ENCODE measurements at regions not wholly inside any gene's neighbourhood (a gene's known extent, or its start where the extent isn't known, plus 50 kb on each side); places are given as distances from the start of the nearest gene placed in this dataset.

DNA sequence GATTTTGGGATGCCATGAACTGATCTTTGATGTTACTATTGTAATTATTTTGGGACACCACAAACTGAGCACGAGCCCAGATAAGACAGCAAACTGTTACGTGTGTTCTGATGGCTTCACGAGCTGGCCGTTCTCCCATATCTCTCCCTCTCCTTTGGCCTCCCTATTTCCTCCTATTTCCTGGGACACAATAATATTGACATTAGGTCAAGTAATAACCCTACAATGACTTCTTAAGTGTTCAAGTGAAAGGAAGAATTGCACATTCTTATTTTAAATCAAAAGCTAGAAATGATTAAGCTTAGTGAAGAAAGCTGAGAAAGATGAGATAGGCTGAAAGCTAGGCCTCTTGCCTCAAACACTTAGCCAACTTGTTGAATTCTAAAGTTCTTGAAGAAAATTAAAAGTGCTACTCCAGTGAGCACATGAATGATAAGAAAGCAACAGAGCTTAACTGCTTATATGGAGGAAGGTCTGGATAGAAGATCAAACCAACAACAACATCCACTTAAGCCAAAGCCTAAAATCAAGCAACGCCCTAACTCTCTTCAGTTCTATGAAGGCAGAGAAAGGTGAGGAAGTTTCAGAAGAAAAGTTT is 247.1 kb downstream of the LRRC70 start:
- TF ChIP-seq, protein P1, sequence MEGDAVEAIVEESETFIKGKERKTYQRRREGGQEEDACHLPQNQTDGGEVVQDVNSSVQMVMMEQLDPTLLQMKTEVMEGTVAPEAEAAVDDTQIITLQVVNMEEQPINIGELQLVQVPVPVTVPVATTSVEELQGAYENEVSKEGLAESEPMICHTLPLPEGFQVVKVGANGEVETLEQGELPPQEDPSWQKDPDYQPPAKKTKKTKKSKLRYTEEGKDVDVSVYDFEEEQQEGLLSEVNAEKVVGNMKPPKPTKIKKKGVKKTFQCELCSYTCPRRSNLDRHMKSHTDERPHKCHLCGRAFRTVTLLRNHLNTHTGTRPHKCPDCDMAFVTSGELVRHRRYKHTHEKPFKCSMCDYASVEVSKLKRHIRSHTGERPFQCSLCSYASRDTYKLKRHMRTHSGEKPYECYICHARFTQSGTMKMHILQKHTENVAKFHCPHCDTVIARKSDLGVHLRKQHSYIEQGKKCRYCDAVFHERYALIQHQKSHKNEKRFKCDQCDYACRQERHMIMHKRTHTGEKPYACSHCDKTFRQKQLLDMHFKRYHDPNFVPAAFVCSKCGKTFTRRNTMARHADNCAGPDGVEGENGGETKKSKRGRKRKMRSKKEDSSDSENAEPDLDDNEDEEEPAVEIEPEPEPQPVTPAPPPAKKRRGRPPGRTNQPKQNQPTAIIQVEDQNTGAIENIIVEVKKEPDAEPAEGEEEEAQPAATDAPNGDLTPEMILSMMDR (IDR thresholded peaks at IDR 0.05): no peak

DNA sequence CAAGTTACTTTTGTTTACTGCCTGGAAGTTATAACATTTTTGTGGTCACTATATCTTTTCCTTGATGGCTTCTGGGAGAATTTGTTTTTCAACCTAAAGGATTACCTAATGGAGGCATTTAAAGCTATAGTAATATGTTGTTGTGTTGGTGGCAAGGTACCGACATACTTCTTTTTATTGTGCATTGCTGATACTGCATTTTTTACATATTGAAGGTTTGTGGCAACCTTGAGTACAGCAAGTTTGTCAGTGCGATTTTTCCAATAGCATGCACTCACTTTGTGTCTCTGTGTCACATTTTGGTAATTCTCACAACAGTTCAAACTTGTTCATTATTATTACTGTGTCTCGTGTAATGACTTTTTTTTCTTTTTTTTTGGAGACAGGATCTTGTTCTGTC is 246.3 kb downstream of the LRRC70 start:
- TF ChIP-seq, protein P1 (IDR thresholded peaks at IDR 0.05): no peak

DNA sequence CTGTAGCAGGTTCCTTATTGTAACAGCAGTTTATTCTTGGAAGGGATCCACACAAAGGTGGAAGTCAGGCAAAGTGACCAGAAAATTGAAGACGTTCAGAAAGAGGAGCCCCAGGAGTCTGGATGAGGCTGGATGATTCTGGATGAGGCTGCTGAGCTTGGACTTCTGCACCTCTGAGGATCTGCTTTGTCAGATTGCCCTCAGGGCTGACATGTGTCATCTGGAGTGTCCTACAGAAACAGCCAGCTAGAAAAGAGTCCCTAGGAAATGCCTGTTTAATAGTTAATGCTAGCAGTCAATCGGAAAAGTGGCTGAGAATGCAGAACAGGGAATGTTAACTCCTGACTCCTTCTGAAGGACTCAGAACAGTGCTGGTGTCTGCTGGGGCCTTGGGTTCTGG is 236.4 kb downstream of the LRRC70 start:
- TF ChIP-seq, protein P1 (IDR thresholded peaks at IDR 0.05): no peak

DNA sequence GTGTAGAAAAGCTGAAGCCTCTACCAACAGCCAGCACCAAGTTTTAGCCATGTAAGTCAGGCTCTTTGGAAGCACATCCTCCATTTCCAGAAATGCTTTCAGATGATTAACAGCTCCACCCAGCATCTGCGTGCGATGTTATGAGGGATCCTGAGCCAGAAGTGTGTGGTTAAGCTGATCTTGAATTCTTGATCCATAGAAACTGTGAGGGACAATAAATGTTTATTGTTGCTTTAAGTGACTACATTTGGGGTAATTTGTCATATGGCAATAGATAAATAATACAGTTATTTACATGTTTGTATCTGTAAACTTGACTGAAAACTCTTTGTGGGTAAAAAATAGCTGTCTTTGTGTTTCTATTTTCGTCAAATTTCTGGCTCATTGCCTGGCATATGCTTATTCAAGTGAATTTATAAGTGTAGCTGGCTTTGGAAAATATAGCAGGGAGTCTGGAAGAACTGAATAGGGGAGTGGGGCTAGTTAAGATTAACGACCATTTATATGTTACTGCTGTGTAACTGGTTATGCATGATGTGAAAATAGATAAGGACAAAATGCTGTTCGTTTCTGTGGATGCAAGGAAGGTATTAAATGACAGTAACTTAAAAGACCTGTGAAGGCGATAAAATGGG is 234.1 kb downstream of the LRRC70 start:
- TF ChIP-seq, protein P1 (IDR thresholded peaks at IDR 0.05): no peak

DNA sequence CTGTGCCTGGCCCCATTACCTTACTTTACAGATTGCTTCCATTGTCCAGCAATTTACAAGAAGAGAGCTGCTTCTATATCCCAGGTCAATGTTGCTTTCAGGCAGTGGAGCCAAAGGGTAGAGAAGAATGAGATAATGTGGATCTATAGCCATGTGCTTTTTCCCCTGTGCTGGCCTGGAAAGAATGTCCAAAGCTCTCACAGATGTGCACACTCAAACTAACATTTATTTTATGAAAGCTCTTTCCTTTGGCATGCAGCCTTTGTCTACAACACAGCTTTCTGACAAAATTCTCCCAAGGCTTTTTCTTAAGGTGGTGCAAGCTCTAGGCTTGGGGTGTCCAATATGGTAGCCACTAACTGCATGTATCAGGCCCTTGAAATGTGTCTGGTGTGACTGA is 217.3 kb downstream of the LRRC70 start:
- TF ChIP-seq, protein P1 (IDR thresholded peaks at IDR 0.05): no peak

DNA sequence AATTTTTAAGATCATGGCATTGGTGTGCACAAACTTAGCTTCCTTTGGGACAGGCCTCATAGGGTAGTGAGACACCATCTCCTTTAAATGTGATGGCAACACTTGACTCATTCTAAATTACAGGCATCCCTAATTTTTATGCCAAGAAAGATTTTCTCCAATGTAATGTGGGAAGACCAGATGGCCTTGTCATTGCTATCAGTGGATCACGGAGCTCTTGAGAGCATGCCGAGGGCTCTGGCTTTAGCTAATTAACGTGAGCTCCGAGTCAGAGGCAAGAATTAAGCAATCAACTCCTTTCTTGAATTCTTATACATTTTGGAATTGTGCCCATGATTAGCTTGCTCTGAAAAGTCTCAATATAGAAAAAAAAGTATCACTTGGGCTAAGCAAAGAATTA is 215.8 kb downstream of the LRRC70 start:
- TF ChIP-seq, protein P1 (IDR thresholded peaks at IDR 0.05): no peak

DNA sequence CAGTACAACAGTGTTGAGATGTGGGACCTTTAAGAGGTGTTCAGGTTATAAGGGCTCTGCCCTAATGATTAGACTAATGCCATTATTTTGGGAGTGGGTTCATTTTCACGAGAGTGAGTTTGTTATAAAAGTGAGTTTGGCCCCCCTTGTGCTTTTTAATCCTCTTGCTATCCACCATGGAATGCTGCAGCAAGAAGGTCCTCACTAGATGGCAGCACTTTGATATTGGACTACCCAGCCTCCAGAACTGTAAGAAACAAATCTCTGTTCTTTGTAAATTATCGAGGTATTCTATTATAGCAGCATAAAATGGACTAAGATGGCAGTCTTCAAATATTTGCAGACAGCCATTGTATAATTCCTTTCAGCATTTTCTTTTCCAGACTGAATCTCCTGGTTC is 212.4 kb downstream of the LRRC70 start:
- TF ChIP-seq, protein P1 (IDR thresholded peaks at IDR 0.05): peak; percentile 45

Data from LNCAP (cell line).